ENCODE measurements at regions not wholly inside any gene's neighbourhood (a gene's known extent, or its start where the extent isn't known, plus 50 kb on each side); places are given as distances from the start of the nearest gene placed in this dataset.

DNA sequence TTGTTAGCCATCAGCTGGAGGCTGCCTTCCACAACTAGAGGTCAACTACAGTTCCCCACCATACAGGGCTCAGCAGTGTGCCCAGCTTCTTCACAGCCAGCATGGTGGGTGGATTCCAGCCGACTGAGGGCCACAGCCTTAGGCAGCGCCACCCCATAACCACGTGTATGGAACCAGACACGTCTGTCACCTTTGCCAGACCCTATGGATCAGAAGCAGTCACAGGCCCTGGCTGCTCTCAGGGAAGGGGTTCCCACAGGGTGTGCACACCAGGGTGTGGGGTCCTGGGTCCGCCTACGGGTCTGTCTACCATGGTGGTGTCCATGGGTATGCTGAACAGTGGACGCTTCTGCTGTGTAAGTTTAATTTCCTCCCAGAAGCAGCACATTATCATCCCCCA lies 265.0 kb upstream of the FOXF1 start:
- Histone ChIP-seq H3K36me3 (no peaks in the 10 kb centered on the region), H3K9me3 (replicated peaks in 1 of 11) (peaks cover 0 to 4% (median 0%) of the 10 kb centered on the region in 11 experiments; a peak in 1 of 22 replicates), H4K20me1 (no peaks in the 10 kb centered on the region), H3K27ac (no peak overlapping the region), H3K4me1 (peaks cover 0 to 5% (median 0%) of the 10 kb centered on the region in 10 experiments; a peak in 2 of 20 replicates), H3K4me3 (no peak overlapping the region), H3K27me3 (peaks cover 0 to 12% (median 8%) of the 10 kb centered on the region in 11 experiments; a peak in 8 of 22 replicates), H3K4me2 (no peak overlapping the region), H3K9ac (no peak overlapping the region)
- no peak for TF ChIP-seq Cebpa-rat (IDR thresholded peaks at IDR 0.05)

- peaks cover 0 to 8% (median 4%) of the 10 kb centered on the region in 11 experiments; a peak in 6 of 22 replicates for H3K27me3 ChIP-seq
- H3K9ac ChIP-seq = no peak overlapping the region
- H4K20me1 ChIP-seq = no peaks in the 10 kb centered on the region
- TF ChIP-seq Cebpa-rat (IDR thresholded peaks at IDR 0.05) = no peak
- no peaks in the 10 kb centered on the region for H3K36me3 ChIP-seq
- H3K9me3 ChIP-seq (replicated peaks in 1 of 11) = peaks cover 0 to 4% (median 0%) of the 10 kb centered on the region in 11 experiments; a peak in 1 of 22 replicates
- peaks cover 0 to 5% (median 0%) of the 10 kb centered on the region in 10 experiments; a peak in 2 of 20 replicates for H3K4me1 ChIP-seq
- no peak overlapping the region for H3K4me2 ChIP-seq
- H3K27ac ChIP-seq = no peak overlapping the region
- H3K4me3 ChIP-seq = no peak overlapping the region
Observed at GRCh38 chr16:86245895-86246294, 264.4 kb upstream of the FOXF1 start.

- H3K4me2 ChIP-seq = no peak overlapping the region
- TF ChIP-seq Cebpa-rat (IDR thresholded peaks at IDR 0.05) = no peak
- no peaks in the 10 kb centered on the region for H3K27me3 ChIP-seq
- H4K20me1 ChIP-seq = no peaks in the 10 kb centered on the region
- H3K36me3 ChIP-seq = no peaks in the 10 kb centered on the region
- no peak overlapping the region for H3K27ac ChIP-seq
- peaks cover 0 to 5% (median 0%) of the 10 kb centered on the region in 10 experiments; a peak in 2 of 20 replicates for H3K4me1 ChIP-seq
- no peak overlapping the region for H3K9ac ChIP-seq
- peaks cover 0 to 4% (median 0%) of the 10 kb centered on the region in 11 experiments; a peak in 1 of 22 replicates for H3K9me3 ChIP-seq (replicated peaks in 1 of 11)
- no peak overlapping the region for H3K4me3 ChIP-seq
Observed at GRCh38 chr16:86248310-86248905, 261.9 kb upstream of the FOXF1 start.

- no peak for TF ChIP-seq Cebpa-rat (IDR thresholded peaks at IDR 0.05)
- no peaks in the 10 kb centered on the region for H3K27me3 ChIP-seq
Observed at GRCh38 chr16:86249631-86250030, 260.7 kb upstream of the FOXF1 start.

GRCh38 chr16:86251682-86252081 lies 258.6 kb upstream of the FOXF1 start:
- Histone ChIP-seq H3K4me2 (no peak overlapping the region), H4K20me1 (no peaks in the 10 kb centered on the region), H3K27me3 (no peaks in the 10 kb centered on the region), H3K9me3 (replicated peaks in 1 of 11) (peaks cover 0 to 8% (median 0%) of the 10 kb centered on the region in 11 experiments; a peak in 7 of 22 replicates), H3K9ac (no peak overlapping the region), H3K27ac (no peak overlapping the region), H3K36me3 (no peaks in the 10 kb centered on the region), H3K4me3 (no peak overlapping the region), H3K4me1 (peaks cover 0 to 5% (median 0%) of the 10 kb centered on the region in 10 experiments; a peak in 2 of 20 replicates)
- TF ChIP-seq Cebpa-rat (IDR thresholded peaks at IDR 0.05) = no peak

More at GRCh38 chr16:86249631-86250030, 260.7 kb upstream of the FOXF1 start:
- H3K4me2 ChIP-seq = no peak overlapping the region
- H3K4me3 ChIP-seq = no peak overlapping the region
- H3K9me3 ChIP-seq (replicated peaks in 1 of 11) = peaks cover 0 to 4% (median 0%) of the 10 kb centered on the region in 11 experiments; a peak in 1 of 22 replicates
- no peak overlapping the region for H3K27ac ChIP-seq
- peaks cover 0 to 5% (median 0%) of the 10 kb centered on the region in 10 experiments; a peak in 2 of 20 replicates for H3K4me1 ChIP-seq
- no peaks in the 10 kb centered on the region for H4K20me1 ChIP-seq
- no peaks in the 10 kb centered on the region for H3K36me3 ChIP-seq
- H3K9ac ChIP-seq = no peak overlapping the region

- TF ChIP-seq Cebpa-rat (IDR thresholded peaks at IDR 0.05) = no peak
- no peak overlapping the region for H3K27ac ChIP-seq
- no peak overlapping the region for H3K4me3 ChIP-seq
- peaks cover 0 to 5% (median 0%) of the 10 kb centered on the region in 10 experiments; a peak in 2 of 20 replicates for H3K4me1 ChIP-seq
- no peak overlapping the region for H3K9ac ChIP-seq
- no peak overlapping the region for H3K4me2 ChIP-seq
- H3K9me3 ChIP-seq (replicated peaks in 1 of 11) = peaks cover 0 to 8% (median 4%) of the 10 kb centered on the region in 11 experiments; a peak in 7 of 22 replicates
- H3K27me3 ChIP-seq = no peaks in the 10 kb centered on the region
- H4K20me1 ChIP-seq = no peaks in the 10 kb centered on the region
- no peaks in the 10 kb centered on the region for H3K36me3 ChIP-seq
Observed at GRCh38 chr16:86252596-86252995, 257.7 kb upstream of the FOXF1 start.

DNA sequence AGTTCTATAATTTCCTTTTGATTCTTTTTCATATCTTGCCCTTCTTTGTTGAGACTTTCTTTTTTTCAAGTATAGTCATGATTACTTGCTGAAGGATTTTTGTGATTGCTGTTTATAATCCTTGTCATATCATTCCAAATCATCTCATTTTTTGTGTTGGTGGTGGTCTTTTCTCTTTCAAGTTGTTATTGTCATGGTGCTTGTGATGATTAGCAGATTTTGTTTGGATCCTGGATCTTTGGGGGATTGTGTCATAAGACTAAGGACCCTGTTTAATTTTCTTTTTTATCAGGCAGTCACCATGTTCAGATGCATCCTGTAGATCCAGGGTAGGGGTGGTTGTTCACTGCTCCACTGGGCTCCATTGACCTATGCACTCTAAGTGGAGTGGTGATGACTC lies 254.4 kb upstream of the FOXF1 start:
- H3K27me3 ChIP-seq = no peaks in the 10 kb centered on the region
- H3K4me2 ChIP-seq = no peak overlapping the region
- H3K9ac ChIP-seq = no peak overlapping the region
- no peaks in the 10 kb centered on the region for H3K4me1 ChIP-seq
- no peaks in the 10 kb centered on the region for H3K36me3 ChIP-seq
- no peaks in the 10 kb centered on the region for H4K20me1 ChIP-seq
- H3K4me3 ChIP-seq = no peak overlapping the region
- H3K9me3 ChIP-seq (replicated peaks in 1 of 11) = peaks cover 2 to 12% (median 7%) of the 10 kb centered on the region in 11 experiments; a peak in 16 of 22 replicates
- H3K27ac ChIP-seq = no peak overlapping the region
- no peak for TF ChIP-seq Cebpa-rat (IDR thresholded peaks at IDR 0.05)

DNA sequence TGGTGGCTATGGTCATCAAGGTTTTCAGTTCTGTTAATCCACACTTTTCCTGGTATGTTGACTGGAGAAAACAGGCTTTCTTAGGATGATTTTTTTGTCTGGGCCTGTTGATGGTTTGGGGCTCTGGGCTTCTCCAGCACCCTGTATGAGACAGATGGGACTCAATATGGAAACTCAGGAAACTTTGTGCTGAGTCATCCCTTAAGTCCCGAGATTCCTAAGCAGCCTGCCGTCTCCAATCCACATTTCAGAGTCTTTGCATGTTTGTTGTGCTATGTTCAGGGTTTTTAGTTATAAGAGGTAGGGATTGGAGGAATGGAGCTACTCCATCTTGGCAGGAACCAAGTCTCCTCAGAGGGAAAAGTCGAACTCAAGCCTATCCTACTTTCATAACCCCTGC lies 253.3 kb upstream of the FOXF1 start:
- no peaks in the 10 kb centered on the region for H3K27me3 ChIP-seq
- H3K36me3 ChIP-seq = no peaks in the 10 kb centered on the region
- no peak overlapping the region for H3K9ac ChIP-seq
- H3K9me3 ChIP-seq (replicated peaks in 1 of 11) = peaks cover 12 to 22% (median 17%) of the 10 kb centered on the region in 11 experiments; a peak in 20 of 22 replicates
- no peaks in the 10 kb centered on the region for H3K4me1 ChIP-seq
- no peak overlapping the region for H3K4me3 ChIP-seq
- no peak for TF ChIP-seq Cebpa-rat (IDR thresholded peaks at IDR 0.05)
- H3K4me2 ChIP-seq = no peak overlapping the region
- H3K27ac ChIP-seq = no peak overlapping the region
- H4K20me1 ChIP-seq = no peaks in the 10 kb centered on the region

DNA sequence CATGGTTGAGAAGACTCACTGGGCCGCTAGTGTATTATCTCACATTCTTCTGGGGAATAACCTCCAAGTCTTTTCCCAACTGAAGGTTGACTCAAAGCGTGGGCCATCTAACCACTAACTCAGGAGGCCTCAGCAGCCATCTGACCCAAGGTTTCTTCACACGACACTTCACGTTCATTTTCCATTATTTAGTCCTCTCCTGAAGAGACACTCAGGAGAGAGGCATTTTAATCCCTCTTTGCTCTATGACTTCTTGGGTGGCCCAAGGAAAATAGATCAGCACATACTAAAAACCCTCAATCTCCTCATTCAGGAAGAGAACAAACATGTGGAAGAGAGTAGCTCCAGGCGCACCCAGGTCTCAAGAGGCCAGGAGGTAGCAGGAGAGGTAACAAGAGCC lies 252.8 kb upstream of the FOXF1 start:
- H3K9me3 ChIP-seq (replicated peaks in 1 of 11) = peaks cover 16 to 26% (median 20%) of the 10 kb centered on the region in 11 experiments; a peak in 20 of 22 replicates
- no peak for TF ChIP-seq Cebpa-rat (IDR thresholded peaks at IDR 0.05)
- H3K36me3 ChIP-seq = no peaks in the 10 kb centered on the region
- H3K4me1 ChIP-seq = no peaks in the 10 kb centered on the region
- no peak overlapping the region for H3K4me2 ChIP-seq
- no peaks in the 10 kb centered on the region for H4K20me1 ChIP-seq
- H3K27ac ChIP-seq = no peak overlapping the region
- H3K4me3 ChIP-seq = no peak overlapping the region
- H3K27me3 ChIP-seq = no peaks in the 10 kb centered on the region
- H3K9ac ChIP-seq = no peak overlapping the region

DNA sequence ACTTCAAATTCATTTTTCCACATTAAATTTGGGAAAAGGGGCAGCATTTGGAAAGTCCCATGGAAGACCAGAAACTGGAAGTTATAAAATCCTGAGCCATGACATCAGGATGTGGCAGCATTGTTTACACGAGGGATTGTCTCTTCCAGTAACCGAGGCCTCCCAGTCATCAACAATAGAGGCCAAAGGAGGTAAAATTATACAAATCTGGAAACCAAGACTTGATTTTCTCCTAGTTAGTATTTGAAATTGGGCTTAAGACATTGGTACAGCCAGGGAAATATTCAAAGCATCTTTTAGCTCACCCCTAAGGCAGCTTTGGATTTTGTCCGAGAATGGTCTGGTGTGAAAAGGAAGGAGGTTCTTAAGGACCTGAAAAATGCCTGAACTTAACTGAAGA lies 251.6 kb upstream of the FOXF1 start:
- no peak overlapping the region for H3K9ac ChIP-seq
- no peaks in the 10 kb centered on the region for H3K27me3 ChIP-seq
- H3K27ac ChIP-seq = no peak overlapping the region
- H3K36me3 ChIP-seq = no peaks in the 10 kb centered on the region
- TF ChIP-seq Cebpa-rat (IDR thresholded peaks at IDR 0.05) = no peak
- no peaks in the 10 kb centered on the region for H4K20me1 ChIP-seq
- peaks cover 16 to 26% (median 20%) of the 10 kb centered on the region in 11 experiments; a peak in 20 of 22 replicates for H3K9me3 ChIP-seq (replicated peaks in 1 of 11)
- H3K4me2 ChIP-seq = no peak overlapping the region
- no peaks in the 10 kb centered on the region for H3K4me1 ChIP-seq
- no peak overlapping the region for H3K4me3 ChIP-seq

All from BLaER1 treated with 17β-estradiol and CSF1 and Interleukin-3, amounts not matched to agents 10 nM and 100 nM (cell line).